CD4-positive, alpha-beta T cell (primary cell): ENCODE measurements at regions not wholly inside any gene's neighbourhood (a gene's known extent, or its start where the extent isn't known, plus 50 kb on each side); places are given as distances from the start of the nearest gene placed in this dataset.

Experiments used
- ATAC-seq: fragments of 200-7000 bp; cut with Tn5 transposase; one replicate; pipeline ENCODE4 v1.10.0; 2022; ENCODE audit warnings: mild to moderate bottlenecking; ENCODE audit not compliant: poor library complexity
- CTCF ChIA-PET: fragments of 350-600 bp; sonication (Branson Sonifier 250); formaldehyde crosslinking; loops from one replicate; lab custom pipeline; 2021; ENCODE audit warnings: antibody characterized with exemption, inconsistent platforms; lab: Charles Lee
- POLR2A ChIA-PET: fragments of 350-600 bp; sonication (Branson Sonifier 250); formaldehyde crosslinking; loops from one replicate; lab custom pipeline; 2021; ENCODE audit warnings: antibody characterized with exemption, inconsistent platforms; lab: Charles Lee
- DNase-seq, 14 experiments: peaks; one replicate each; pipeline ENCODE4 v3.0.0-alpha.2; 2013 to 2020; ENCODE audit warnings: mixed read lengths in 2 of 14
- H3K27ac ChIP-seq, 2 donors: one replicate each; pipeline versions ENCODE4 v1.5.1 to v1.7.0; 2013; ENCODE audit warnings: low read length in 2 of 2, low read depth in 1 of 2, mild to moderate bottlenecking in 1 of 2
- H3K27me3 ChIP-seq, 2 experiments: 1 replicate in 1 of 2; 2 replicates in 1 of 2; pipeline versions ENCODE4 v1.6.1 to v1.7.0; 2013; ENCODE audit warnings: low read length in 2 of 2, control low read depth in 1 of 2, mild to moderate bottlenecking in 1 of 2, moderate library complexity in 1 of 2; ENCODE audit not compliant: insufficient read depth in 2 of 2, control insufficient read depth in 1 of 2
- H3K36me3 ChIP-seq: one replicate; pipeline ENCODE4 v1.6.1; 2013; ENCODE audit warnings: low read length, control low read depth; ENCODE audit not compliant: insufficient read depth
- H3K4me1 ChIP-seq: one replicate; pipeline ENCODE4 v1.6.1; 2013; ENCODE audit warnings: low read length, control low read depth; ENCODE audit not compliant: insufficient read depth
- H3K4me3 ChIP-seq: one replicate; pipeline ENCODE4 v1.5.1; 2013; ENCODE audit warnings: mild to moderate bottlenecking, low read length, moderate library complexity
- H3K9me3 ChIP-seq, 2 experiments: 1 replicate in 1 of 2; 2 replicates in 1 of 2; pipeline versions ENCODE4 v1.6.1 to v1.7.0; 2013; ENCODE audit warnings: low read length in 2 of 2, mild to moderate bottlenecking in 2 of 2, control low read depth in 1 of 2, moderate library complexity in 1 of 2; ENCODE audit not compliant: control insufficient read depth in 1 of 2, insufficient read depth in 1 of 2
- H3K27ac Mint-ChIP-seq: one replicate; pipeline ENCODE4 v1.8.0; 2020; ENCODE audit warnings: mixed read lengths
- H3K27me3 Mint-ChIP-seq: one replicate; pipeline ENCODE4 v1.8.0; 2021; ENCODE audit warnings: mixed read lengths
- H3K36me3 Mint-ChIP-seq: one replicate; pipeline ENCODE4 v1.8.0; 2021; ENCODE audit warnings: low read depth, mixed read lengths
- H3K4me1 Mint-ChIP-seq: one replicate; pipeline ENCODE4 v1.8.0; 2021; ENCODE audit warnings: low read depth, mixed read lengths
- H3K4me3 Mint-ChIP-seq: one replicate; pipeline ENCODE4 v1.8.0; 2020; ENCODE audit warnings: mild to moderate bottlenecking, mixed read lengths
- H3K9me3 Mint-ChIP-seq: one replicate; pipeline ENCODE4 v1.8.0; 2020; ENCODE audit warnings: mixed read lengths
- CTCF ChIP-seq: fragments of 200-600 bp; IDR thresholded peaks from one replicate; pipeline ENCODE4 v1.8.0; 2022; ENCODE audit warnings: antibody characterized with exemption, mild to moderate bottlenecking
- intact Hi-C, 2 experiments: fragments of 100-400 bp; cut with DNase I in 1 of 2; cut with micrococcal nuclease in 1 of 2; formaldehyde crosslinking; loops; one replicate each; pipeline versions ENCODE4 v1.15.1 to v1.9.0; 2023 to 2025; cut with DNase I, micrococcal nuclease

GRCh38 chr17:79273660-79274059, 199.0 kb downstream of the ENGASE start:
- Mint-ChIP-seq H3K9me3 (no peaks in the 10 kb centered on the region), H3K4me3 (no peak overlapping the region), H3K27ac (no peak overlapping the region), H3K36me3 (no peaks in the 10 kb centered on the region), H3K27me3 (peaks cover 30% of the 10 kb centered on the region), H3K4me1 (no peaks in the 10 kb centered on the region)
- H3K4me1 ChIP-seq = no peaks in the 10 kb centered on the region
- H3K36me3 ChIP-seq = no peaks in the 10 kb centered on the region
- no peak for TF ChIP-seq CTCF
- ATAC-seq (no peak), DNase-seq (no peak)
- peaks cover 11 to 13% of the 10 kb centered on the region in 2 experiments for H3K27me3 ChIP-seq
- H3K9me3 ChIP-seq = no peaks in the 10 kb centered on the region
- intact Hi-C loops = no loop called here
- ChIA-PET CTCF (no interaction called here), POLR2A (no interaction called here)
- H3K27ac ChIP-seq = no peak overlapping the region
- no peak overlapping the region for H3K4me3 ChIP-seq

GRCh38 chr17:79272666-79273219, 198.1 kb downstream of the ENGASE start:
- no peak for ATAC-seq

GRCh38 chr17:79272220-79272619, 197.6 kb downstream of the ENGASE start:
- CTCF ChIA-PET = no interaction called here
- ATAC-seq = no peak
- intact Hi-C loops = no loop called here
- H3K27ac Mint-ChIP-seq = no peak overlapping the region
- H3K36me3 ChIP-seq = no peaks in the 10 kb centered on the region
- H3K4me1 Mint-ChIP-seq = no peaks in the 10 kb centered on the region
- no peak overlapping the region for H3K27ac ChIP-seq
- no peak for TF ChIP-seq CTCF
- H3K27me3 Mint-ChIP-seq = peaks cover 40% of the 10 kb centered on the region
- no peaks in the 10 kb centered on the region for H3K9me3 ChIP-seq
- DNase-seq = no peak
- no peak overlapping the region for H3K4me3 ChIP-seq
- no peak overlapping the region for H3K4me3 Mint-ChIP-seq
- H3K4me1 ChIP-seq = no peaks in the 10 kb centered on the region
- H3K27me3 ChIP-seq = peaks cover 11 to 17% of the 10 kb centered on the region in 2 experiments
- H3K36me3 Mint-ChIP-seq = no peaks in the 10 kb centered on the region
- H3K9me3 Mint-ChIP-seq = no peaks in the 10 kb centered on the region
- POLR2A ChIA-PET = no interaction called here

More at GRCh38 chr17:79272666-79273219, 198.1 kb downstream of the ENGASE start:
- H3K9me3 Mint-ChIP-seq = no peaks in the 10 kb centered on the region
- no peaks in the 10 kb centered on the region for H3K36me3 ChIP-seq
- ChIA-PET POLR2A (no interaction called here), CTCF (no interaction called here)
- peaks cover 40% of the 10 kb centered on the region for H3K27me3 Mint-ChIP-seq
- no peak for DNase-seq
- no peak overlapping the region for H3K4me3 ChIP-seq
- H3K27me3 ChIP-seq = peaks cover 11 to 15% of the 10 kb centered on the region in 2 experiments
- no peaks in the 10 kb centered on the region for H3K4me1 ChIP-seq
- no peak for TF ChIP-seq CTCF
- intact Hi-C loops = no loop called here
- no peaks in the 10 kb centered on the region for H3K4me1 Mint-ChIP-seq
- H3K9me3 ChIP-seq = no peaks in the 10 kb centered on the region
- H3K36me3 Mint-ChIP-seq = no peaks in the 10 kb centered on the region
- H3K4me3 Mint-ChIP-seq = no peak overlapping the region
- H3K27ac ChIP-seq = no peak overlapping the region
- H3K27ac Mint-ChIP-seq = no peak overlapping the region
